Psoas muscle (tissue), 7 donors: ENCODE measurements at regions not wholly inside any gene's neighbourhood (a gene's known extent, or its start where the extent isn't known, plus 50 kb on each side); places are given as distances from the start of the nearest gene placed in this dataset.
A peak's percentile ranks its signal among the peaks of the same experiment; 100 is the strongest.

Source experiments
- ATAC-seq, 4 donors: fragments of 200-7000 bp; cut with Tn5 transposase; one replicate each; pipeline ENCODE4 v1.9.1; 2020; ENCODE audit warnings: moderate library complexity in 3 of 4, mild to moderate bottlenecking in 2 of 4
- DNase-seq, 2 donors: peaks; one replicate each; pipeline ENCODE4 v3.0.0-alpha.2; 2020
- H3K27ac ChIP-seq: fragments of 200-600 bp; one replicate; pipeline ENCODE4 v1.8.0; 2022
- H3K27me3 ChIP-seq, 3 donors: fragments of 200-600 bp in 1 of 3; one replicate each; pipeline versions ENCODE4 v1.6.1 to v1.8.0; 2013 to 2022; ENCODE audit warnings: low read length in 2 of 3, mild to moderate bottlenecking in 2 of 3, moderate library complexity in 1 of 3; ENCODE audit not compliant: insufficient read depth in 3 of 3
- H3K36me3 ChIP-seq, 2 donors: fragments of 200-600 bp in 1 of 2; one replicate each; pipeline versions ENCODE4 v1.6.1 to v1.8.0; 2013 to 2022; ENCODE audit warnings: low read depth in 1 of 2, mild to moderate bottlenecking in 1 of 2, moderate library complexity in 1 of 2; ENCODE audit not compliant: insufficient read depth in 1 of 2
- H3K4me1 ChIP-seq: fragments of 200-600 bp; one replicate; pipeline ENCODE4 v1.8.0; 2022
- H3K4me3 ChIP-seq: fragments of 200-600 bp; one replicate; pipeline ENCODE4 v1.8.0; 2022; ENCODE audit warnings: mild to moderate bottlenecking
- H3K9me3 ChIP-seq: fragments of 200-600 bp; one replicate; pipeline ENCODE4 v1.8.0; 2022
- WGBS, 3 donors: extraction: QIAGEN DNeasy Blood & Tissue Kit; methylation state at CpG; one replicate each; pipeline versions ENCODE4 v1.1.6 to v1.1.7; 2013; 5-methylcytosine and 5-hydroxymethylcytosine counted together
- intact Hi-C, 2 donors: fragments of 100-400 bp; cut with DNase I; formaldehyde crosslinking; loops; one replicate each; pipeline versions ENCODE4 v1.11.0 to v1.14.2; 2022
- TF ChIP-seq, protein P1 (sequence below): fragments of 200-600 bp; IDR thresholded peaks from one replicate; pipeline ENCODE4 v1.8.0; 2022; ENCODE audit warnings: antibody characterized with exemption
- donor health status: healthy with polysubstance abuse.
- donor health status: DM: no; HTN: no; CAD: no; lungs with moderate emphysema.
- donor health status: Bipolar disorder and iron deficiency.
- donor health status: healthy.
- donor health status: DM: yes; HTN: yes; CAD: no.
- donor health status: DM: no; HTN: no; CAD: no.
- donor health status: DM: yes; HTN: yes; CAD: no.

DNA sequence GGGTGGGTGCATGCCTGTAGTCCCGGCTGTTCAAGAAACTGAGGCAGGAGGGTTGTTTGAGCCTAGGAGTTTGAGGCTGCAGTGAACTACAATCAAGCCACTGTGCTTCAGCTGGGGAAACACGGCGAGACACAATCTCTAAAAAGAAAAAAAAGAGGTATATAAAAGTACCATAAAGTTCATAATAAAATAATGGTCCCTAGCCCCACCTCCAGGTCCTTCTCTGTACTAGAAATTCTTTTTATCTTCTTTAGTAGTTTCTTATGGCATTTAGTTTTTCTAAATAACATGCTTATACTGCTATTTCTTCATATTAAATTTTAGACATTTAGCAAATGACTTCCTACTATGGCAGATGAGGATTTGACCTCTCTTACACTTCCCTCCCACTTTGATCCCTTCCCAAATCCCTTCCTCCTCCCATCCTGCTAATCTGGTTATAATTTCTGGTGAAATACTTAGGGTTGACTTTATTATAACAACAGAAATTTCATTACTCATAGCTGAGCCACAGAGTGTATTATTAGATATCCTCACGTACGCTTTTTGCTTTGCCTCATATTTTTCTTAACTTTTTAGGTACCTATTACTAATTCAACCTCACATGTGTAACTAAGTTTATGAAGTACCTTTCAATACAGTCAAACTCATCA is 94.7 kb downstream of the SLC41A2 start:
- H3K27me3 ChIP-seq = no peaks in the 10 kb centered on the region
- no peaks in the 10 kb centered on the region for H3K36me3 ChIP-seq
- intact Hi-C loops = no loop called here
- ATAC-seq (no peak), DNase-seq (no peak)
- 66 to 70% (median 69%) methylated on average over 5 of the region's 5 CpGs for WGBS, 3 donors
- TF ChIP-seq, protein P1, sequence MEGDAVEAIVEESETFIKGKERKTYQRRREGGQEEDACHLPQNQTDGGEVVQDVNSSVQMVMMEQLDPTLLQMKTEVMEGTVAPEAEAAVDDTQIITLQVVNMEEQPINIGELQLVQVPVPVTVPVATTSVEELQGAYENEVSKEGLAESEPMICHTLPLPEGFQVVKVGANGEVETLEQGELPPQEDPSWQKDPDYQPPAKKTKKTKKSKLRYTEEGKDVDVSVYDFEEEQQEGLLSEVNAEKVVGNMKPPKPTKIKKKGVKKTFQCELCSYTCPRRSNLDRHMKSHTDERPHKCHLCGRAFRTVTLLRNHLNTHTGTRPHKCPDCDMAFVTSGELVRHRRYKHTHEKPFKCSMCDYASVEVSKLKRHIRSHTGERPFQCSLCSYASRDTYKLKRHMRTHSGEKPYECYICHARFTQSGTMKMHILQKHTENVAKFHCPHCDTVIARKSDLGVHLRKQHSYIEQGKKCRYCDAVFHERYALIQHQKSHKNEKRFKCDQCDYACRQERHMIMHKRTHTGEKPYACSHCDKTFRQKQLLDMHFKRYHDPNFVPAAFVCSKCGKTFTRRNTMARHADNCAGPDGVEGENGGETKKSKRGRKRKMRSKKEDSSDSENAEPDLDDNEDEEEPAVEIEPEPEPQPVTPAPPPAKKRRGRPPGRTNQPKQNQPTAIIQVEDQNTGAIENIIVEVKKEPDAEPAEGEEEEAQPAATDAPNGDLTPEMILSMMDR = no peak
- no peak overlapping the region for H3K4me3 ChIP-seq
- H3K9me3 ChIP-seq = no peaks in the 10 kb centered on the region
- no peaks in the 10 kb centered on the region for H3K4me1 ChIP-seq
- H3K27ac ChIP-seq = no peak overlapping the region

DNA sequence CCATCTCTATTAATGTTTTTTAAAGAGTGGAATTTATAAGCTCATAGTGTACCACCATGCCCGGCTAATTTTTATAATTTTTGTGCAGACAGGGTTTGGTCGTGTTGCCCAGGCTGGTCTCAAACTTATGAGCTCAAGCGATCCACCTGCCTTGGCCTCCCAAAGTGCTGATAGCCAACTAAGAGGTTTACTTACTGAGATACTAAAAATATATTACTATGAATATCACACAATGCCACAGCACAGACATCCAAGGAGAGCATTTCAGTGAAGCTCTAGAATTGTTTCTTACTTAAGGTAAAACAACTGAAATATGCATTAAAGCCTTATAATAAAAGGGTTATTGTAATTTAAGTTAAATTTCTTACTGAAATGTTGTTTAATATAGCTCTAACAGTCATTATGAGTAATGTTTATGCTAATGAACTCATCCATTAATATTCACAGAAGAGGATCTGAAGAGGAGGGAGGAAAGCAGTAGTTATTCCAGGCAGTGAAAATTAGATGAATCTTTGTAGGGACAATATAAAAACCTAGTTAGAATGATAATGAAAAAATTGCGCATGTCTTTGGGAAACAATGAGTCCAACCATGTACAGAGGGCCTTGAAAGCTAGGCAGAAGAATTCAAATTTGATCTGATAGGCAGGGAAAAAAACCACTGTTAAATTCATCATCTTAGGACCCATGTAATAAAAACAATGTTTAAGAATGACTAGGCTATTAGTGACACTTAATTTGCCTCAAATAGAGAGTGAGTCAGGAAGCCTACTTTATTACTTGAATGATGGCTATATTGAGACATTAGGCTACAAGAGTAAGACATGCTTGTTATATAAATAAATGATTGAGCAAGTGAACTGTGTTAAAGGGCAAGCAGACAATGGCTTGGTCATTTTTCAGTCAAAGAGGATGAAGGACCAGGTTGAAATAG is 99.2 kb downstream of the SLC41A2 start:
- DNase-seq (no peak), ATAC-seq (peak; percentile 84 to 97 (median 88))
- Histone ChIP-seq H3K27ac (peak overlapping the region; percentile 71), H3K36me3 (no peaks in the 10 kb centered on the region), H3K27me3 (no peaks in the 10 kb centered on the region), H3K9me3 (no peaks in the 10 kb centered on the region), H3K4me1 (no peaks in the 10 kb centered on the region), H3K4me3 (no peak overlapping the region)
- intact Hi-C loops = no loop called here
- WGBS, 3 donors = 84 to 91% (median 87%) methylated on average over 4 of the region's 4 CpGs
- TF ChIP-seq, protein P1 = no peak

DNA sequence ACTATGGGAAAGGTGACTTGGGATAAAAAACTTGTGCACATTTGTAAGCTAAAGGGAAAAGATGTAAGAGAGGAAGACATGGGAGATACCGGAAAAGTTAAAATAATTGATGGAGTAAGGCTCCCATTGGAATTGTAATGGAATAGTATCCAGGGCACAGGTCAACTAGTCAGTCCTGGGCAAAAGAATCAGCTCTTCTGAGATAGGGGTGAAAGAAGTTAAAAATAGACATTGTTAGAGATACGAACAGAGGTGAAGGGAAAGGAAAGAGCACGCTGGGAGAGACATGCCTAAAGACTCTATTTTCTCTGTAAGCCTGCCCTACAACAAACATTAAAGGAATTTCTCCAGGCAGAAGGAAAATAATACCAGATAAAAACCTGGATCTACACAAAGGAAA is 101.6 kb downstream of the SLC41A2 start:
- Histone ChIP-seq H3K36me3 (no peaks in the 10 kb centered on the region), H3K27me3 (no peaks in the 10 kb centered on the region), H3K4me3 (no peak overlapping the region), H3K27ac (no peak overlapping the region), H3K4me1 (no peaks in the 10 kb centered on the region), H3K9me3 (no peaks in the 10 kb centered on the region)
- WGBS, 3 donors = 53 to 60% (median 55%) methylated on average over 3 of the region's 3 CpGs
- intact Hi-C loops = no loop called here
- DNase-seq (no peak), ATAC-seq (no peak)
- TF ChIP-seq, protein P1 = no peak

- DNase-seq (no peak), ATAC-seq (no peak)
- TF ChIP-seq, protein P1 = no peak
- Histone ChIP-seq H3K4me3 (no peak overlapping the region), H3K4me1 (no peaks in the 10 kb centered on the region), H3K27me3 (no peaks in the 10 kb centered on the region), H3K36me3 (no peaks in the 10 kb centered on the region), H3K27ac (no peak overlapping the region), H3K9me3 (no peaks in the 10 kb centered on the region)
- 63 to 70% (median 64%) methylated on average over 6 of the region's 6 CpGs for WGBS, 3 donors
- intact Hi-C loops = no loop called here
Observed at GRCh38 chr12:104855599-104855998, 102.5 kb downstream of the SLC41A2 start.
